ENCODE measurements at regions not wholly inside any gene's neighbourhood (a gene's known extent, or its start where the extent isn't known, plus 50 kb on each side); places are given as distances from the start of the nearest gene placed in this dataset.

GRCh38 chr5:138648841-138649240, 73.6 kb upstream of the HSPA9 start:
- TF ChIP-seq SUZ12 (IDR thresholded peaks at IDR 0.05; ENCODE audit: extremely low read depth, insufficient read depth, insufficient read length) (no peak), ZNF274 (IDR thresholded peaks at IDR 0.05; ENCODE audit: low read depth, low read length) (no peak)

Measured in NT2/D1 (cell line).